ENCODE measurements at regions not wholly inside any gene's neighbourhood (a gene's known extent, or its start where the extent isn't known, plus 50 kb on each side); places are given as distances from the start of the nearest gene placed in this dataset.

GRCh38 chr3:106058475-106058874 lies 189.7 kb upstream of the CBLB start (continued):
- TF ChIP-seq, protein P1, sequence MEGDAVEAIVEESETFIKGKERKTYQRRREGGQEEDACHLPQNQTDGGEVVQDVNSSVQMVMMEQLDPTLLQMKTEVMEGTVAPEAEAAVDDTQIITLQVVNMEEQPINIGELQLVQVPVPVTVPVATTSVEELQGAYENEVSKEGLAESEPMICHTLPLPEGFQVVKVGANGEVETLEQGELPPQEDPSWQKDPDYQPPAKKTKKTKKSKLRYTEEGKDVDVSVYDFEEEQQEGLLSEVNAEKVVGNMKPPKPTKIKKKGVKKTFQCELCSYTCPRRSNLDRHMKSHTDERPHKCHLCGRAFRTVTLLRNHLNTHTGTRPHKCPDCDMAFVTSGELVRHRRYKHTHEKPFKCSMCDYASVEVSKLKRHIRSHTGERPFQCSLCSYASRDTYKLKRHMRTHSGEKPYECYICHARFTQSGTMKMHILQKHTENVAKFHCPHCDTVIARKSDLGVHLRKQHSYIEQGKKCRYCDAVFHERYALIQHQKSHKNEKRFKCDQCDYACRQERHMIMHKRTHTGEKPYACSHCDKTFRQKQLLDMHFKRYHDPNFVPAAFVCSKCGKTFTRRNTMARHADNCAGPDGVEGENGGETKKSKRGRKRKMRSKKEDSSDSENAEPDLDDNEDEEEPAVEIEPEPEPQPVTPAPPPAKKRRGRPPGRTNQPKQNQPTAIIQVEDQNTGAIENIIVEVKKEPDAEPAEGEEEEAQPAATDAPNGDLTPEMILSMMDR (conservative IDR thresholded peaks at IDR 0.05; ENCODE audit: low read depth in 2 of 2): no peak
- TF ChIP-seq EZH2 (IDR thresholded peaks at IDR 0.05; ENCODE audit: low read depth, unreplicated experiment) (no peak), JUNB (IDR thresholded peaks at IDR 0.05; ENCODE audit: unreplicated experiment) (no peak), CREB1 (CRISPR knock-in tag; IDR thresholded peaks at IDR 0.05; ENCODE audit: low read depth) (no peak), ETS1 (IDR thresholded peaks at IDR 0.05) (no peak)

DNA sequence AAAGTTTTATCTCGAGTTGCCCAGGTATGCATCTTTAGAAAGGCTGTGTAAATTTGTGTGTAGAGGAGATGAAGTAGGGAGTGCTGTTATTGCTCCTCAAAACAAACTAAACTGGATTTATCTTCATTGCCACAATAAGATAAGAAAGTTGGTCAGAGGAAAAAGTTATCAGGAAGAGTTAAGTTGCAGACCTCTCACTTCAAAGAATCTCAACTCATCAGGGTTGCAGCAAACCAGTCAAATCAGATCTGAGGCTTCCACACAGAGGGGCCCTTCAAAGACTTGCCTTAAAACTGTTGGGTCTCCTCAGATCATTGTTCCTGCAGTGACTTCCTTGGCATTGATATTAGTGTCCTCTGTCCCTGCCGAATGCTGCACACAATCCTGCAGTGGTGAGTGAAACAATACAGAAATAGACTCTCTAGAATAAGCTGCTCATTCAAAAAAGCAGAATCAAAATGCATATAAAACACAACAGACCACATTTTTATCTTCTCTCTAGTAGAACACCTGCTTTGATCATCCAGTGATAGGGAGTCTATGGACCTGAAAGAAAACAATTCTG lies 191.2 kb upstream of the CBLB start:
- Mint-ChIP-seq H3K9me3 (peaks cover 6% of the 10 kb centered on the region; the same call in 1 of the 3 replicates), H3K4me3 (no peak overlapping the region), H3K4me1 (no peaks in the 10 kb centered on the region), H3K27ac (no peak overlapping the region), H3K27me3 (ENCODE audit: insufficient read depth, low read depth, poor library complexity) (peaks cover 3% of the 10 kb centered on the region), H3K36me3 (ENCODE audit: low read depth) (peaks cover 3% of the 10 kb centered on the region; the same call in 1 of the 3 replicates)
- Histone ChIP-seq H2AFZ (no peak overlapping the region), H3K27me3 (ENCODE audit: insufficient read depth) (no peaks in the 10 kb centered on the region), H3F3A (replicated peaks; ENCODE audit: low read depth) (no peaks in the 10 kb centered on the region), H3K4me1 (ENCODE audit: insufficient read depth) (no peaks in the 10 kb centered on the region), H3K4me3 (no peak overlapping the region), H3K4me2 (no peak overlapping the region), H3K79me2 (replicated peaks; ENCODE audit: insufficient read depth) (no peaks in the 10 kb centered on the region), H3K9me2 (ENCODE audit: insufficient read depth) (peaks cover 12% of the 10 kb centered on the region; the same call in 1 of the 2 replicates), H3K27ac (ENCODE audit: low read depth) (no peak overlapping the region), H3K36me3 (ENCODE audit: insufficient read depth) (no peaks in the 10 kb centered on the region; the same call in 1 of the 2 replicates), H4K20me1 (replicated peaks; ENCODE audit: insufficient read depth) (no peaks in the 10 kb centered on the region)
- no peak for ATAC-seq
- DNase-seq (ENCODE audit: low spot score): no peak
- no peak for TF ChIP-seq ZNF331 (CRISPR knock-in tag; IDR thresholded peaks at IDR 0.05; ENCODE audit: low read depth)
- TF ChIP-seq EZH2phosphoT487 (IDR thresholded peaks at IDR 0.05; ENCODE audit: unreplicated experiment): no peak
- TF ChIP-seq ZNF462 (CRISPR knock-in tag; IDR thresholded peaks at IDR 0.05): no peak
- TF ChIP-seq, protein P1 (conservative IDR thresholded peaks at IDR 0.05; ENCODE audit: low read depth in 2 of 2): no peak
- no peak for TF ChIP-seq STAT1 (IDR thresholded peaks at IDR 0.05; ENCODE audit: unreplicated experiment)
- TF ChIP-seq ETS1 (IDR thresholded peaks at IDR 0.05): no peak
- no peak for TF ChIP-seq EZH2 (IDR thresholded peaks at IDR 0.05; ENCODE audit: low read depth, unreplicated experiment)
- TF ChIP-seq NANOG (IDR thresholded peaks at IDR 0.05; ENCODE audit: borderline replicate concordance): no peak
- TF ChIP-seq POLR2AphosphoS5 (IDR thresholded peaks at IDR 0.05; ENCODE audit: low read depth): no peak
- no peak for TF ChIP-seq JUNB (IDR thresholded peaks at IDR 0.05; ENCODE audit: unreplicated experiment)

Measured in GM23338 (cell line).